NCI-H774 (cell line): ENCODE measurements at regions not wholly inside any gene's neighbourhood (a gene's known extent, or its start where the extent isn't known, plus 50 kb on each side); places are given as distances from the start of the nearest gene placed in this dataset.
"Not testable (repeated sequence)": the region's sequence is repeated elsewhere in the genome, so short reads cannot be mapped to it uniquely, and the experiment has no call there.

Experiments
- DNase-seq: peaks from one replicate; lab custom pipeline; 2025; lab: John Stamatoyannopoulos, UW

- DNase-seq = no peak
Measured at GRCh38 chr1:79785561-79785960, 779.0 kb upstream of the ADGRL4 start.

DNA sequence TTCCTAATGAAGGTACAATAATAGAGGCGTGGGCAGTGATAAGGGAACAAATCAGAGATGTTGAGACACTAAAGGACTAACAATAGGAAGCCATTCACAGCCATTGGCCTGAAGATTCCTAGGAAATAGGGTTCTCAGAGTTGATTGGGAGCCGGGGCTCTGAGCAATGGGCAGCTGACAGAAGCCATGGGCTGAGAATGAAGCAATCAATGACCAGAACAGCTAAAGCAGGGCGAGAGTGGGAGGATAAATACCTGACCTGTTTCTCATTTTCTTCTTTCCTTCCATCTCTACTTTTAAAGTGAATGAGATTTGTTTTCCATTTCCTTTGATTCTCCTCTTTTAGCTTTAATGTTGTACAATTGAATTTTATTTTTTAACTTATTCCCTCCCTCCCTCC, 774.7 kb upstream of the ADGRL4 start:
- no peak for DNase-seq

- no peak for DNase-seq
Measured at GRCh38 chr1:79777481-79778219, 771.1 kb upstream of the ADGRL4 start.

GRCh38 chr1:79775402-79775801, 768.9 kb upstream of the ADGRL4 start:
- no peak for DNase-seq

DNA sequence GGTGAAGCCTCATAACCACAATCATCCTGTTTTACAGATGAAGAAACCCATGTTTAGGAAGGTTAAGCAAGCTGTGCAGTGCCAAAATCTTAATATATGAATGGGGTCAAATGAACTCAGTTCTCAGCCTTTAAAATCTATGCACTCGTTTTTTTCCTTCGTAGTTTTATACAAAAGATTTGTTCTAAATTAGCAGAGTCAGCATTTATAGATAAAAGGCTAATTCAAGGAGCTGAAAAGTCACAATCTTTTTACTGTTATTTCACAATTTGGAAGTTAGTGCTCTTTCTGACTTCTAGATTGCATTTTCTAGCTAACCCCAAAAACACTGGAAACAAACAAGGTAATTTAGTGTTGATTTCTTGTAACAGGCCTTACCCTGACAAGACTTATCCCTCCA, 766.9 kb upstream of the ADGRL4 start:
- DNase-seq = no peak

GRCh38 chr1:79762461-79762860, 755.9 kb upstream of the ADGRL4 start:
- DNase-seq = no peak

GRCh38 chr1:79760531-79760930, 754.0 kb upstream of the ADGRL4 start:
- DNase-seq = no peak

DNA sequence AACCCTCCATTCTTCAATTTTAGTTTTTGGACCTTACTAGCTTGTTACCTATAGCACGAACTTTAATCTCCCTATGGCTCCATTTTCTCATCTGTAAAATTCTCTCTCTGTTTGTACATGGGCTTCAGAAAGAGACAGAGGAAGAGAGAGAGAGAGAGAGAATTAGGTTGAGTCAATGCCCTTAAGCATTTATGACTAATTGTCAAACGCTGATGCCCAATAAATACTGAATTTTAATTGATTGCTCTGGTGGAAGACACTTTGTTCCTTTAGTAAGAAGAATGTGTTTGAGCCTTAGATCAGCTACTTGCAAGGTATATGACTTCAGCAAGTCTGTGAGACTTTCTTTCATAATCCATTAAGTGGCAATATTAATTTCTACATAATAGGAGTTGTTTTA, 743.1 kb upstream of the ADGRL4 start:
- DNase-seq = no peak

GRCh38 chr1:79745929-79746328, 739.4 kb upstream of the ADGRL4 start:
- DNase-seq = no peak

DNA sequence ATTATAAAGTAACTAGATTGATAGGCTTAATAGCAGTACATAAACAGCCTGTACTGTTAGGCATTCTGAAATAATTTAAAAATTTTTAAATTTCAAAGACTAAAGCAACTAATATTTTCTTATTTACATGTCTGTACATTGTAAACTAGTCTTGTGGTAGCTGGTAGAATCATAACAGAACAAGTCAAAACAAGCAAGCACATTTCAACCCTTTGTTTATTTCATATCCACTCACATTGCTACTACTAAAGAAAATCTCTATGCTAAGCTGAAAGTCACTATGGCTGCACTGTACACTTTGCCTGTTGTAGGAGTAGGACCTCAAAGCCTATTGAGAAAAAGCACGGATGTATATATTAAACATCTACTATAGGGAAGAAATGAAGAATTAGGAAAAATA, 738.2 kb upstream of the ADGRL4 start:
- no peak for DNase-seq

DNA sequence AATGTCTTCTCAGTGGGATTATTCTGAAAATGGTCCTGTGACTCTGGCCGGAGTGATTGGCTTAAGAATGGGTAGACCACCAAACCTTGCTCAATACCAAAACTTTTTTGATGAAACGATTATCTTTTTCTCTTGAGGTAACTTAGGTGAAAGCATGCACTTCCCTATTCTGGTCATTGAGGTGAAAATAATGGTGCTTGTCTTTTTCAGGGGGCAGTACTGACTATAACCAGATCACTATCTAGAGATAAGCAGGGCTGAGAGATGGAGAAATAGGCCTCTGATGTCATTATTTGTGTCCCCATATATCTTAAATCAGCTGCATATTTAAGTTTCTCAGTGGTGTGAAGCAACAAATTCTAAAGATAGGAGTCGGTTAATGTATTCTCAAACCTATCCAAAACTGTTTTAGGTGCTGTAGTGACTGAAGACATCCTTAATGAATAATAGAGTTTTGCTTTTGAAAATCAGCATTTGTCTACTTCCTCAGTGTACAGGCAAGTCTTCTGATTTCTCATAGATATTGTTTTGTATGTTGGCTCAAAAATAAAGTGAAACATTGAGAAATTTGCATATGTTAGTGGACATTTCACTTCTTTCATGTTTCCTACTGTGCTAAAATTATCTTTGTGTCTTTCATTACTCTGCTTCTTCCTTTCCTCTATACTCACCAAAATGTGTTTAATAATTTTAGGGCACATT, 735.3 kb upstream of the ADGRL4 start:
- no peak for DNase-seq

GRCh38 chr1:79738101-79738500, 731.6 kb upstream of the ADGRL4 start:
- DNase-seq = no peak

DNA sequence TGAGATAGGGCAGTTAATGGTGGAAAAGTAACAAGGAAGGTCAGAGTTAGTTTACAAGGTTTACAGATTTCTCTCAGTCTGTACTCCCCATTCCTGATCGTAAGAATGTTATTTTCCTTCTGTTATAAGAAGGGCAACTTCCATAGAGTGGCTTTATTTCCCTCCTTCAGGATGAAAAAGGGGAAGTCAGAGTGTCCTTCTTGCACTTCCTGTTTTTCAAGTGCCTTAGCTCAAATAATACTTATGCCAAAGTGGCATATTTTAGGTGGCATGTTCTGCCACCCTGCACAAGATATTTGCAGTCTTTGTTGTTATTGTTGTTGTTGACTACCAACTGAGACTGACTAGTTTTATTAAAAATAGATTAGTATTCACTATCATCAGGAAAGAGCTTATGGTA, 730.7 kb upstream of the ADGRL4 start:
- DNase-seq = no peak

- no peak for DNase-seq
Measured at GRCh38 chr1:79732950-79733349, 726.4 kb upstream of the ADGRL4 start.

- no peak for DNase-seq
Measured at GRCh38 chr1:79726911-79727310, 720.4 kb upstream of the ADGRL4 start.

DNA sequence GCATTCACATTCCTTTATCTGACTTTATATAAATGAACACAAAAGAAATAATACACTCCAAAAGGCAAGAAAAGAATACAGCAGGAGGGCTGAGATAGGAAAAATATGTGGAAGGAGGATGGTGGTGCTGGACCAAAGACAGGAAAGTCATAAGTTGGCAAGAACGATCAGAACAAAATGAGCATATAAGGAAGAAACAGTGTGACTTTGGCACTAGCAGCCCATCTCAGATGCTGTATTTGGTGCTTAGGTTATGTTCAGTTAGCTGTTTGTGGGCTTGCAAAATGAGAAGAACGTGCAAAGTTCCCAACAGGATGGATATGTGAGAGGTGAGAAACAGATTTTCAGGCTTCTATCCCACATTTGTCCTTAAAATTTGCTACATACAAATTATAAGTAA, 719.8 kb upstream of the ADGRL4 start:
- no peak for DNase-seq

GRCh38 chr1:79716447-79716846, 709.9 kb upstream of the ADGRL4 start:
- no peak for DNase-seq

DNA sequence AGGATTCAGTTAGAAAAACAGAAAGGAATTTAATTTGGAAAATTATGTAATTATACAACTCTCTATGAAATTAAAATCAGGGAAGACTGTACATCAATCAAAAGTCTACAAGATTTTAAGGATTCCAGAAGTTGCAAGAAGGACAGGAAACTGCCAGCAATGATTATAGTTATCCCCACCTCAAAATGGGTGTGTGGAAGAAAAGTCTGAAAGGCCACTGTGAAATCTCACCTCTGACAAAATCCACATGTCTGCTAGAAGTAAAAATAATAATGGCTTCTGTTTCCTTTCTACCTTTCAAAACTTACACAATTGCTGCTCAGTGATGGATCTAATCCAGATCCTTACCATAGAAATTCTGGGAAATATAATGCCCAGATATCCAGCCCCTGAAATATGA, 708.1 kb upstream of the ADGRL4 start:
- no peak for DNase-seq

DNA sequence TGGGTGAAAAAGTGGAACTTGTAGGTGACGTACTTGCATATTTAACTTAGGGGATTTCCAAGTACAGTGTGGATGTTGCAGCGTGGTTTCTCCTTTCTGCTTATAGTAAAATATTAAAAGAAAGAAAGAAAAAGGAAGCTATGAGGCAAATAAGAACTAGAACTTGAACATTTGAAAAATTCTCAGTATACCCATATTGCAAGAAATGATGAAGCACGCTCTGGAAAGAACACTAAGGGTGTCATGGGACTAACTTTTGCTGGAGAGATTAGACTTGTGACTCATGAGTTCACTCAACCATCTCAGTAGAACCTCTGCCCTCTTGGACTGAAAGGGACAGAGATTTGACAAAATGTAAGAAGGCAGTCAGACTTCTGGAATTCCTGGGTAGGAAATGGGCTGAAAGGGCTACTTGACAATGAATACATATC, 704.5 kb upstream of the ADGRL4 start:
- no peak for DNase-seq

GRCh38 chr1:79708646-79709265, 702.2 kb upstream of the ADGRL4 start:
- DNase-seq = no peak

GRCh38 chr1:79705218-79705617, 698.7 kb upstream of the ADGRL4 start:
- DNase-seq = no peak

- no peak for DNase-seq
Measured at GRCh38 chr1:79704067-79704466, 697.5 kb upstream of the ADGRL4 start.

DNA sequence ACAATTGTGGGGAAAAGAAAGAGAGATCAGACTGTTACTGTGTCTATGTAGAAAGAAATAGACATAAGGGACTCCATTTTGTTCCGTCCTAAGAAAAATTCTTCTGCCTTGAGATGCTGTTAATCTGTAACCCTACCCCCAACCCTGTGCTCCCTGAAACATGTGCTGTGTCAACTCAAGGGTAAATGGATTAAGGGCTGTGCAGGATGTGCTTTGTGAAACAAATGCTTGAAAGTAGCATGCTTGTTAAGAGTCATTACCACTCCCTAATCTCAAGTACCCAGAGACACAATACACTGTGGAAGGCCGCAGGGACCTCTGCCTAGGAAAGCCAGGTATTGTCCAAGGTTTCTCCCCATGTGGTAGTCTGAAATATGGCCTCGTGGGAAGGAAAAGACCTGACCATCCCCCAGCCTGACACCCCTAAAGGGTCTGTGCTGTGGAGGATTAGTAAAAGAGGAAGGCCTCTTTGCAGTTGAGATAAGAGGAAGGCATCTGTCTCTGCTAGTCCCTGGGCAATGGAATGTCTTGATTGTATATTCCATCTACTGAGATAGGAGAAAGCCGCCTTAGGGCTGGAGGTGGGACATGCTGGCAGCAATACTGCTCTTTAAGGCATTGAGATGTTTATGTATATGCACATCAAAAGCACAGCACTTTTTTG, 695.9 kb upstream of the ADGRL4 start:
- not testable (repeated sequence) for DNase-seq
